ENCODE measurements at regions not wholly inside any gene's neighbourhood (a gene's known extent, or its start where the extent isn't known, plus 50 kb on each side); places are given as distances from the start of the nearest gene placed in this dataset.
"Not testable (repeated sequence)": the region's sequence is repeated elsewhere in the genome, so short reads cannot be mapped to it uniquely, and the experiment has no call there.

GRCh38 chr22:22375576-22376351, 131.2 kb downstream of the VPREB1 start:
- ChIA-PET CTCF (no interaction called here), POLR2A (no interaction called here)
- Mint-ChIP-seq H3K4me1 (no peaks in the 10 kb centered on the region), H3K4me3 (no peak overlapping the region), H3K27ac (no peak overlapping the region), H3K27me3 (peaks cover 26% of the 10 kb centered on the region), H3K9me3 (ENCODE audit: low read depth) (no peaks in the 10 kb centered on the region), H3K36me3 (ENCODE audit: low read depth) (no peaks in the 10 kb centered on the region)
- DNase-seq, result no peak
- intact Hi-C loops (cut with DNase I, micrococcal nuclease), result loop anchor here (1.0 kb wide), 1 partner anchor 23 kb away; no protein-coding TSS in a partner anchor
- ATAC-seq, result no peak

- intact Hi-C loops (cut with DNase I, micrococcal nuclease), result no loop called here
- H3K27ac Mint-ChIP-seq, result no peak overlapping the region
- H3K36me3 Mint-ChIP-seq (ENCODE audit: low read depth), result no peaks in the 10 kb centered on the region
- ChIA-PET POLR2A (no interaction called here), CTCF (no interaction called here)
- no peaks in the 10 kb centered on the region for H3K4me1 Mint-ChIP-seq
- no peaks in the 10 kb centered on the region for H3K9me3 Mint-ChIP-seq (ENCODE audit: low read depth)
- peaks cover 26% of the 10 kb centered on the region for H3K27me3 Mint-ChIP-seq
- no peak overlapping the region for H3K4me3 Mint-ChIP-seq
- DNase-seq, result no peak
- peak; percentile 70 for ATAC-seq
These were observed 131.7 kb downstream of the VPREB1 start for GRCh38 chr22:22376352-22376706.

GRCh38 chr22:22376884-22377283, 131.7 kb downstream of the ZNF280B start:
- H3K27ac Mint-ChIP-seq; H3K36me3 Mint-ChIP-seq (ENCODE audit: low read depth); DNase-seq; POLR2A ChIA-PET; H3K4me1 Mint-ChIP-seq; H3K9me3 Mint-ChIP-seq (ENCODE audit: low read depth); intact Hi-C loops (cut with DNase I, micrococcal nuclease); CTCF ChIA-PET; H3K4me3 Mint-ChIP-seq; ATAC-seq: not testable (repeated sequence)
- peaks cover 26% of the 10 kb centered on the region for H3K27me3 Mint-ChIP-seq

GRCh38 chr22:22377335-22377734, 131.2 kb downstream of the ZNF280B start:
- intact Hi-C loops (cut with DNase I, micrococcal nuclease), result no loop called here
- DNase-seq (no peak), ATAC-seq (no peak)
- H3K36me3 Mint-ChIP-seq (ENCODE audit: low read depth), result no peaks in the 10 kb centered on the region
- H3K9me3 Mint-ChIP-seq (ENCODE audit: low read depth), result no peaks in the 10 kb centered on the region
- ChIA-PET POLR2A (no interaction called here), CTCF (no interaction called here)
- peaks cover 24% of the 10 kb centered on the region for H3K27me3 Mint-ChIP-seq
- H3K27ac Mint-ChIP-seq, result no peak overlapping the region
- no peaks in the 10 kb centered on the region for H3K4me1 Mint-ChIP-seq
- no peak overlapping the region for H3K4me3 Mint-ChIP-seq

- intact Hi-C loops (cut with DNase I, micrococcal nuclease), result no loop called here
- Mint-ChIP-seq H3K27ac (no peak overlapping the region), H3K4me1 (no peaks in the 10 kb centered on the region), H3K4me3 (no peak overlapping the region), H3K9me3 (ENCODE audit: low read depth) (no peaks in the 10 kb centered on the region), H3K36me3 (ENCODE audit: low read depth) (no peaks in the 10 kb centered on the region), H3K27me3 (peaks cover 24% of the 10 kb centered on the region)
- CTCF ChIA-PET, result interaction anchor here (0.6 to 0.9 kb wide), 2 partner anchors 11 to 180 kb away, joined by 3 to 4 read pairs; no protein-coding TSS in a partner anchor
- POLR2A ChIA-PET, result no interaction called here
- DNase-seq (no peak), ATAC-seq (no peak)
These were observed 129.8 kb downstream of the ZNF280B start for GRCh38 chr22:22378446-22379415.

- CTCF ChIA-PET, result interaction anchor here (0.9 kb wide), 1 partner anchor 17 kb away, joined by 3 read pairs; no protein-coding TSS in a partner anchor
- intact Hi-C loops (cut with DNase I, micrococcal nuclease), result no loop called here
These were observed 128.2 kb downstream of the ZNF280B start for GRCh38 chr22:22380098-22381030.

GRCh38 chr22:22381292-22381691, 127.2 kb downstream of the ZNF280B start:
- CTCF ChIA-PET, result interaction anchor here (0.6 kb wide), 1 partner anchor 83 kb away, joined by 4 read pairs; no protein-coding TSS in a partner anchor
- intact Hi-C loops (cut with DNase I, micrococcal nuclease); ATAC-seq; DNase-seq; H3K9me3 Mint-ChIP-seq (ENCODE audit: low read depth); H3K27ac Mint-ChIP-seq; POLR2A ChIA-PET; H3K4me1 Mint-ChIP-seq; H3K4me3 Mint-ChIP-seq; H3K36me3 Mint-ChIP-seq (ENCODE audit: low read depth): not testable (repeated sequence)
- peaks cover 27% of the 10 kb centered on the region for H3K27me3 Mint-ChIP-seq

More at GRCh38 chr22:22380098-22381030, 128.2 kb downstream of the ZNF280B start:
- H3K27ac Mint-ChIP-seq, result no peak overlapping the region
- peak; percentile 19 for DNase-seq
- no peaks in the 10 kb centered on the region for H3K9me3 Mint-ChIP-seq (ENCODE audit: low read depth)
- H3K36me3 Mint-ChIP-seq (ENCODE audit: low read depth), result no peaks in the 10 kb centered on the region
- H3K27me3 Mint-ChIP-seq, result peaks cover 19% of the 10 kb centered on the region
- POLR2A ChIA-PET, result no interaction called here
- H3K4me3 Mint-ChIP-seq, result no peak overlapping the region
- no peak for ATAC-seq
- no peaks in the 10 kb centered on the region for H3K4me1 Mint-ChIP-seq

- Mint-ChIP-seq H3K27ac (no peak overlapping the region), H3K27me3 (peaks cover 35% of the 10 kb centered on the region), H3K36me3 (ENCODE audit: low read depth) (no peaks in the 10 kb centered on the region), H3K4me3 (no peak overlapping the region), H3K9me3 (ENCODE audit: low read depth) (no peaks in the 10 kb centered on the region), H3K4me1 (no peaks in the 10 kb centered on the region)
- ChIA-PET POLR2A (no interaction called here), CTCF (no interaction called here)
- ATAC-seq (no peak), DNase-seq (no peak)
- intact Hi-C loops (cut with DNase I, micrococcal nuclease), result no loop called here
These were observed 124.3 kb downstream of the ZNF280B start for GRCh38 chr22:22384267-22384666.

- no peak for DNase-seq
- no peak for ATAC-seq
- CTCF ChIA-PET, result no interaction called here
- POLR2A ChIA-PET, result no interaction called here
- H3K36me3 Mint-ChIP-seq (ENCODE audit: low read depth), result no peaks in the 10 kb centered on the region
- no peak overlapping the region for H3K27ac Mint-ChIP-seq
- no peaks in the 10 kb centered on the region for H3K9me3 Mint-ChIP-seq (ENCODE audit: low read depth)
- no peak overlapping the region for H3K4me3 Mint-ChIP-seq
- H3K27me3 Mint-ChIP-seq, result peaks cover 34% of the 10 kb centered on the region
- no peaks in the 10 kb centered on the region for H3K4me1 Mint-ChIP-seq
- intact Hi-C loops (cut with DNase I, micrococcal nuclease), result no loop called here
These were observed 123.8 kb downstream of the ZNF280B start for GRCh38 chr22:22384668-22385244.

- DNase-seq, result no peak
- Mint-ChIP-seq H3K4me1 (no peaks in the 10 kb centered on the region), H3K9me3 (ENCODE audit: low read depth) (no peaks in the 10 kb centered on the region), H3K27me3 (peaks cover 29% of the 10 kb centered on the region), H3K36me3 (ENCODE audit: low read depth) (no peaks in the 10 kb centered on the region), H3K4me3 (no peak overlapping the region), H3K27ac (no peak overlapping the region)
- no peak for ATAC-seq
- CTCF ChIA-PET, result no interaction called here
- intact Hi-C loops (cut with DNase I, micrococcal nuclease), result no loop called here
- POLR2A ChIA-PET, result no interaction called here
These were observed 121.7 kb downstream of the ZNF280B start for GRCh38 chr22:22386602-22387385.

Data from activated CD4-positive, alpha-beta T cell treated with anti-CD3 and anti-CD28 coated beads for 36 hours (primary cell).